HepG2 (cell line): ENCODE measurements at regions not wholly inside any gene's neighbourhood (a gene's known extent, or its start where the extent isn't known, plus 50 kb on each side); places are given as distances from the start of the nearest gene placed in this dataset.

Experiments used
- BCL6 ChIP-seq: IDR thresholded peaks from 2 replicates; pipeline ENCODE4 v1.6.1; 2016; ENCODE audit warnings: missing genetic modification reagents, missing compliant biosample characterization
- ELF3 ChIP-seq: IDR thresholded peaks from 2 replicates; pipeline ENCODE4 v1.6.1; 2016; ENCODE audit warnings: missing genetic modification reagents, missing compliant biosample characterization
- HMG20B ChIP-seq: conservative IDR thresholded peaks from 2 replicates; pipeline ENCODE4 v1.6.1; 2016; ENCODE audit warnings: missing genetic modification reagents, missing compliant biosample characterization
- KDM5B ChIP-seq: sonication (generic); formaldehyde crosslinking; IDR thresholded peaks from 2 replicates; pipeline ENCODE4 v1.4.0; 2020; ENCODE audit warnings: missing genetic modification reagents, mild to moderate bottlenecking, borderline replicate concordance
- PHB2 ChIP-seq: fragments of 450-650 bp; IDR thresholded peaks from 2 replicates; pipeline ENCODE4 v1.6.1; 2018; ENCODE audit not compliant: partially characterized antibody
- SNRNP70 ChIP-seq: fragments of 200-400 bp; formaldehyde crosslinking; IDR thresholded peaks from 2 replicates; pipeline ENCODE4 v1.6.1; 2017; ENCODE audit warnings: mild to moderate bottlenecking, low read depth, low read length, moderate library complexity
- TAF1 ChIP-seq: sonication (generic); formaldehyde crosslinking; IDR thresholded peaks from 2 replicates; pipeline ENCODE4 v1.4.0; 2020; ENCODE audit warnings: missing genetic modification reagents
- TEF ChIP-seq: sonication (generic); formaldehyde crosslinking; IDR thresholded peaks from 2 replicates; pipeline ENCODE4 v1.5.0; 2020; ENCODE audit warnings: missing genetic modification reagents
- USF2 ChIP-seq, 2 experiments: sonication (generic) in 1 of 2; formaldehyde crosslinking in 1 of 2; IDR thresholded peaks; 2 replicates each; pipeline versions ENCODE4 v1.5.1 to v1.6.1; 2011 to 2020; ENCODE audit warnings: borderline replicate concordance in 1 of 2, low read depth in 1 of 2, low read length in 1 of 2, mild to moderate bottlenecking in 1 of 2, missing genetic modification reagents in 1 of 2, moderate library complexity in 1 of 2
- ZFP62 ChIP-seq: sonication (generic); formaldehyde crosslinking; IDR thresholded peaks from 2 replicates; pipeline ENCODE4 v1.4.0; 2020; ENCODE audit warnings: missing genetic modification reagents
- ZFP90 ChIP-seq: sonication (generic); formaldehyde crosslinking; IDR thresholded peaks from 2 replicates; pipeline ENCODE4 v1.8.0; 2022; ENCODE audit warnings: missing genetic modification reagents, mild to moderate bottlenecking, inconsistent platforms, borderline replicate concordance
- ZMYM2 ChIP-seq: sonication (generic); formaldehyde crosslinking; IDR thresholded peaks from 2 replicates; pipeline ENCODE4 v1.8.0; 2022; ENCODE audit warnings: mild to moderate bottlenecking, missing genetic modification reagents
- ZNF282 ChIP-seq: fragments of 450-650 bp; IDR thresholded peaks from 2 replicates; pipeline ENCODE4 v1.6.1; 2018; ENCODE audit not compliant: partially characterized antibody
- ZNF577 ChIP-seq: sonication (generic); formaldehyde crosslinking; IDR thresholded peaks from 2 replicates; pipeline ENCODE4 v1.4.0; 2020; ENCODE audit warnings: mild to moderate bottlenecking, low read depth, missing genetic modification reagents, borderline replicate concordance
- ZNF652 ChIP-seq: IDR thresholded peaks from 2 replicates; pipeline ENCODE4 v1.6.1; 2016; ENCODE audit warnings: low read depth, borderline replicate concordance
- ZNF713 ChIP-seq: sonication (generic); formaldehyde crosslinking; IDR thresholded peaks from 2 replicates; pipeline ENCODE4 v1.4.0; 2020; ENCODE audit warnings: mild to moderate bottlenecking, missing genetic modification reagents
- ZNF841 ChIP-seq: sonication (generic); formaldehyde crosslinking; IDR thresholded peaks from 2 replicates; pipeline ENCODE4 v1.8.1; 2023; ENCODE audit warnings: missing genetic modification reagents, borderline replicate concordance
- TF ChIP-seq, protein P1 (sequence below): sonication (generic); formaldehyde crosslinking; IDR thresholded peaks from 2 replicates; pipeline ENCODE4 v1.5.0; 2020; ENCODE audit warnings: mild to moderate bottlenecking, missing genetic modification reagents
- TF ChIP-seq, protein P2 (sequence below): sonication (generic); formaldehyde crosslinking; IDR thresholded peaks from 2 replicates; pipeline ENCODE4 v1.4.0; 2020; ENCODE audit warnings: missing genetic modification reagents
- TF ChIP-seq, protein P3 (sequence below): sonication (generic); formaldehyde crosslinking; IDR thresholded peaks from 2 replicates; pipeline ENCODE4 v1.5.0; 2020; ENCODE audit warnings: mild to moderate bottlenecking, missing genetic modification reagents, borderline replicate concordance

DNA sequence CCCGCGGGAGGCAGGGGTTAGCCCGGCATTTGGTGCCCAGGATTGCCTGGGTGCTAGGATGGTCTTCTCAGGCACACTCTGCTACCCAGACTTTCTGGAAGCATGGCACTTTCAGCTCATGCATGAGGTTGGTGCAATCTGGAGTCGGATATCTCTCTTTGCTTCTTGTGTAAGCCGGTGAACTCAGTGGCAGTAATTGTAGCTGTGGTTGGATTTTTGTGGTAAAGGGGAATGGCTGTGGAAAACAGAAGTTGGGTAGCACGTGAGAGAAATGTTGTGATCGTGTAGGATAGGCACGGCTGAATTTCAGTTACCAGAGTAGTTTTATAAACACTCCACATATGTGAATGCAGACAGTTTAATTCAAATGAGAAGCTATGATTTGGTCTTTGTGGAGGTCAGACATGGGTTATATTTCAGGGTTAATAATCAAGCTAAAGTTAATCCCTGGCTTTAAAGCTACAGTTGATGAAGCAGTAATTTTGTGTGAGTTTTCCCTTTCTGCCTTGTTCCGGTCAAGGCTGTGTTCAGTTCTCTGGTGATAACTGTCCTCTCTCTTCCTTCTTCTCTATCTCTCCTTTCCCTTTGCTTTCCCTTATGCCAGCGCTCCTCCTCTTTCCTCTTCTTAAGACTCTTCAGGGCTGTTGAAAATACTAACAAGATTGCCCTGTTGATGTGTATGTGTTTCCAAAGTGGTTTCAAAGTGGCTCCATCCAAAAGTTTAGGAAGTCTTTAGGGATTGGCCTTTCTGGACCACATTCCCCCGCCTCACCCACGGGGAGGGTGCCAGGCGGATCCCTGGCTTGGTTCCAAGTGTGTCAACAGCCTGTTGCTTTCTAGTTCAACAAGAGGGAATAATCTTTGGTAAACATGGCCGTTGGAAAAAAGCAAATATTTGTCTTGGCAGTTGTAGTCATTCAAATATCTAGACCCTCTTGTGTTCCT is 404.6 kb upstream of the C2CD4B start (continued):
- TF ChIP-seq USF2 (IDR thresholded peaks at IDR 0.05; ENCODE audit: low read depth, low read length): no peak
- TF ChIP-seq USF2 (CRISPR knock-in tag; IDR thresholded peaks at IDR 0.05; ENCODE audit: borderline replicate concordance): no peak
- TF ChIP-seq ZNF282: no peak
- no peak for TF ChIP-seq TAF1
- TF ChIP-seq ZNF841 (CRISPR knock-in tag): no peak
- TF ChIP-seq SNRNP70: no peak
- TF ChIP-seq, protein P1, sequence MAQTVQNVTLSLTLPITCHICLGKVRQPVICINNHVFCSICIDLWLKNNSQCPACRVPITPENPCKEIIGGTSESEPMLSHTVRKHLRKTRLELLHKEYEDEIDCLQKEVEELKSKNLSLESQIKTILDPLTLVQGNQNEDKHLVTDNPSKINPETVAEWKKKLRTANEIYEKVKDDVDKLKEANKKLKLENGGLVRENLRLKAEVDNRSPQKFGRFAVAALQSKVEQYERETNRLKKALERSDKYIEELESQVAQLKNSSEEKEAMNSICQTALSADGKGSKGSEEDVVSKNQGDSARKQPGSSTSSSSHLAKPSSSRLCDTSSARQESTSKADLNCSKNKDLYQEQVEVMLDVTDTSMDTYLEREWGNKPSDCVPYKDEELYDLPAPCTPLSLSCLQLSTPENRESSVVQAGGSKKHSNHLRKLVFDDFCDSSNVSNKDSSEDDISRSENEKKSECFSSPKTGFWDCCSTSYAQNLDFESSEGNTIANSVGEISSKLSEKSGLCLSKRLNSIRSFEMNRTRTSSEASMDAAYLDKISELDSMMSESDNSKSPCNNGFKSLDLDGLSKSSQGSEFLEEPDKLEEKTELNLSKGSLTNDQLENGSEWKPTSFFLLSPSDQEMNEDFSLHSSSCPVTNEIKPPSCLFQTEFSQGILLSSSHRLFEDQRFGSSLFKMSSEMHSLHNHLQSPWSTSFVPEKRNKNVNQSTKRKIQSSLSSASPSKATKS (CRISPR knock-in tag): no peak
- peak; percentile 72; the same call in 1 of the 2 replicates for TF ChIP-seq ZFP90 (CRISPR knock-in tag)
- no peak for TF ChIP-seq ZNF652 (CRISPR knock-in tag)
- no peak for TF ChIP-seq KDM5B
- TF ChIP-seq BCL6 (CRISPR knock-in tag): peak; percentile 100
- TF ChIP-seq, protein P2, sequence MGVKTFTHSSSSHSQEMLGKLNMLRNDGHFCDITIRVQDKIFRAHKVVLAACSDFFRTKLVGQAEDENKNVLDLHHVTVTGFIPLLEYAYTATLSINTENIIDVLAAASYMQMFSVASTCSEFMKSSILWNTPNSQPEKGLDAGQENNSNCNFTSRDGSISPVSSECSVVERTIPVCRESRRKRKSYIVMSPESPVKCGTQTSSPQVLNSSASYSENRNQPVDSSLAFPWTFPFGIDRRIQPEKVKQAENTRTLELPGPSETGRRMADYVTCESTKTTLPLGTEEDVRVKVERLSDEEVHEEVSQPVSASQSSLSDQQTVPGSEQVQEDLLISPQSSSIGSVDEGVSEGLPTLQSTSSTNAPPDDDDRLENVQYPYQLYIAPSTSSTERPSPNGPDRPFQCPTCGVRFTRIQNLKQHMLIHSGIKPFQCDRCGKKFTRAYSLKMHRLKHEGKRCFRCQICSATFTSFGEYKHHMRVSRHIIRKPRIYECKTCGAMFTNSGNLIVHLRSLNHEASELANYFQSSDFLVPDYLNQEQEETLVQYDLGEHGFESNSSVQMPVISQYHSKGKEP (CRISPR knock-in tag): no peak
- TF ChIP-seq, protein P3, sequence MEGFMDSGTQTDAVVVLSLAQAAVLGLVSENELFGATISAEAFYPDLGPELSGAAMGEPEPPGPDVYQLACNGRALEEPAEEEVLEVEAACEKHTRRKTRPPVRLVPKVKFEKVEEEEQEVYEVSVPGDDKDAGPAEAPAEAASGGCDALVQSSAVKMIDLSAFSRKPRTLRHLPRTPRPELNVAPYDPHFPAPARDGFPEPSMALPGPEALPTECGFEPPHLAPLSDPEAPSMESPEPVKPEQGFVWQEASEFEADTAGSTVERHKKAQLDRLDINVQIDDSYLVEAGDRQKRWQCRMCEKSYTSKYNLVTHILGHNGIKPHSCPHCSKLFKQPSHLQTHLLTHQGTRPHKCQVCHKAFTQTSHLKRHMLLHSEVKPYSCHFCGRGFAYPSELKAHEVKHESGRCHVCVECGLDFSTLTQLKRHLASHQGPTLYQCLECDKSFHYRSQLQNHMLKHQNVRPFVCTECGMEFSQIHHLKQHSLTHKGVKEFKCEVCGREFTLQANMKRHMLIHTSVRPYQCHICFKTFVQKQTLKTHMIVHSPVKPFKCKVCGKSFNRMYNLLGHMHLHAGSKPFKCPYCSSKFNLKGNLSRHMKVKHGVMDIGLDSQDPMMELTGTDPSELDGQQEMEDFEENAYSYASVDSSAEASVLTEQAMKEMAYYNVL: peak; percentile 81; the same call in 1 of the 2 replicates
- no peak for TF ChIP-seq ZNF577 (CRISPR knock-in tag)
- TF ChIP-seq ZFP62 (CRISPR knock-in tag): no peak
- no peak for TF ChIP-seq TEF (CRISPR knock-in tag)
- TF ChIP-seq PHB2: no peak
- peak; percentile 98 for TF ChIP-seq HMG20B (CRISPR knock-in tag)
- no peak for TF ChIP-seq ZNF713 (CRISPR knock-in tag)
- TF ChIP-seq ELF3 (CRISPR knock-in tag): peak; percentile 87
- TF ChIP-seq ZMYM2 (CRISPR knock-in tag): 0 out of 2 replicates have a peak, but pooled peaks have one; percentile 42
